ENCODE measurements at regions not wholly inside any gene's neighbourhood (a gene's known extent, or its start where the extent isn't known, plus 50 kb on each side); places are given as distances from the start of the nearest gene placed in this dataset.

DNA sequence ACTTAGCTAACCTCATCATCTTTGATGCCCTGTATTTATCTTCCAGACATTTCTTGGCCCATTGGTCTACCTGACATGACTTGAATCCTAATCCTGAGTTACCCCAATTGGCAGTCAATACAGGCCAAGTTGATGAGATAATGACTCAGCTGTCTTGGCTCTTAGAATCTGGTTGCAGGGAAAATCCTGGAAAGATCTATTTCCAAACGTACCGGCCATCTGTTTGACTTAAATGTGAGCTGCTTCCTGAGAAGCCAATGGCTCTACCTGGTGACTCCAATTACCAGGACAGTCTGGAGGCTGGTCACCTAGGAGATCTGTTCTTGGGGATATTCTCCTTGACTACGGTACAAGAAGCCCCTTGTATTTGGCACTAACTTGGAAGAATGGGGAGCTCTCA, 475.2 kb upstream of the BRINP1 start:
- TF ChIP-seq, protein P1, sequence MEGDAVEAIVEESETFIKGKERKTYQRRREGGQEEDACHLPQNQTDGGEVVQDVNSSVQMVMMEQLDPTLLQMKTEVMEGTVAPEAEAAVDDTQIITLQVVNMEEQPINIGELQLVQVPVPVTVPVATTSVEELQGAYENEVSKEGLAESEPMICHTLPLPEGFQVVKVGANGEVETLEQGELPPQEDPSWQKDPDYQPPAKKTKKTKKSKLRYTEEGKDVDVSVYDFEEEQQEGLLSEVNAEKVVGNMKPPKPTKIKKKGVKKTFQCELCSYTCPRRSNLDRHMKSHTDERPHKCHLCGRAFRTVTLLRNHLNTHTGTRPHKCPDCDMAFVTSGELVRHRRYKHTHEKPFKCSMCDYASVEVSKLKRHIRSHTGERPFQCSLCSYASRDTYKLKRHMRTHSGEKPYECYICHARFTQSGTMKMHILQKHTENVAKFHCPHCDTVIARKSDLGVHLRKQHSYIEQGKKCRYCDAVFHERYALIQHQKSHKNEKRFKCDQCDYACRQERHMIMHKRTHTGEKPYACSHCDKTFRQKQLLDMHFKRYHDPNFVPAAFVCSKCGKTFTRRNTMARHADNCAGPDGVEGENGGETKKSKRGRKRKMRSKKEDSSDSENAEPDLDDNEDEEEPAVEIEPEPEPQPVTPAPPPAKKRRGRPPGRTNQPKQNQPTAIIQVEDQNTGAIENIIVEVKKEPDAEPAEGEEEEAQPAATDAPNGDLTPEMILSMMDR (IDR thresholded peaks at IDR 0.05): no peak
- TF ChIP-seq POLR2A (IDR thresholded peaks at IDR 0.05): no peak

All from lower leg skin (tissue), 3 donors.